Activated CD4-positive, alpha-beta T cell treated with anti-CD3 and anti-CD28 coated beads for 4 hours (primary cell): ENCODE measurements at regions not wholly inside any gene's neighbourhood (a gene's known extent, or its start where the extent isn't known, plus 50 kb on each side); places are given as distances from the start of the nearest gene placed in this dataset.
"Not testable (repeated sequence)": the region's sequence is repeated elsewhere in the genome, so short reads cannot be mapped to it uniquely, and the experiment has no call there.

Source experiments
- DNase-seq, 2 donors: peaks; one replicate each; pipeline ENCODE4 v3.0.0-alpha.2; 2020

DNA sequence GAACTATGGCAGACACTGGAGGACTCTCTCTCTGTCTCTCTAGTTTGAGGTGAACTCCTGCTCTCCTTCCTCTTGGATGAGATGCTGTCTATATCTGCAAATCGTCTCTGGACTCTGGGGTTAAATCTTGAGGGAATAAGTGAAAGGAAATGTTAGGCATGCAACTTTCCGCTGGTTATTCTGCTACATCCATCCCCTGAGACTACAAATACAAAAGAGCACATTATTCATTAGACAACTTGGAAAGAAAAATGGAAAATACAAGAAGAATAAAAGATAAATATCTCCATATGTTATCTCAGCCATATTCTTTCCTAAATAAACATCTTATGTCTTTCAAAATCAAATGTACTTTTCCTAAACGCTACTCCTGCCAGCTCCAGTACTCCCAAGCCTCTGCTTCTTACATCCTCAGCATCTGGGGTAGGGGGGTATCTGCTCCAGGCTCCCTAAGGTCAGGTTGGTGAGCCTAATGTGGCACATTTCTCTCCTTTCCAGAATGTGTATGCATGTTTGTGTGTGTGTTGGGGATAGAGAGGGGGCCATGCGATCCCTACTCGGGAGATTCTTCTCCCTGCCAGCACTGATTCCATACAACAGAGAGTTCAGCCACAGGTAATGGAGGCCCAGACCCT lies 102.9 kb upstream of the FSCB start:
- DNase-seq: no peak

DNA sequence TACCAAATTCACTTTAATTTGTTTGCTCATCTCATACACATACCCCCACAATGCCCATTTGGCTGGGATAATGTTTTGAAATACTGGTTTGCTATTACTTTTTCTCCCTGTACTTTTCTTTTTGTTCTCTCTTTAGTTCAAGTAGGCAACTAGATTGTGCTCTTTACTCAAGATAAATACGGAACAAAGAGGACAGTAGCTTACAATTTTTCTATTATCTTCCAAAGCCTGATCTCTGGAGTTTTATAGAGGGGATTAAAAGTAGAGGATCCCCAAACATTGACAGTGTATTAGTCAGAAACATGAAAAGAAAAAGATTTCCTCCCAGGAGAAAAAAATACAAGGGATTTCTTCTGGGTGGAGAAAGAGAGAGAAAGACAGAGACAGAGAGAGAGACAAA lies 102.1 kb upstream of the FSCB start:
- DNase-seq: no peak

DNA sequence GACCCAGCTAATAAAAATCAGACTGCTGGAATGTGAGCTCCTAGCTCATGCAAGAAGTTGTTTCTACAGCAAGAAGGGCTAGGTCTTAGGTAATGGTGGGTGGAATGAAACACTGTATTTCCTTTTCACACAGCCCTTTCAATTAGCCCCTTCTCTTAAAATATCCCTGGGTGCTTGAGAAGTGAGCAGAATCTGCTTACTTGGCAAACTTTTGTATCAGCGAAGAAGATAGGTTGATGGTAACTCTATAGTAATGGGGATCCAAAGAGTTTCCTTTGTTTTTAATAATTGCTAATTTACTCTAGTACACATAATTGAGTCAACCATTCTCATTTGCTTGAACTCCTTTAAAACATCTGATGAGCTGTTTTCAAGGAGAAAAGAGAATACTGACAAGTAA lies 100.6 kb upstream of the FSCB start:
- DNase-seq: no peak

DNA sequence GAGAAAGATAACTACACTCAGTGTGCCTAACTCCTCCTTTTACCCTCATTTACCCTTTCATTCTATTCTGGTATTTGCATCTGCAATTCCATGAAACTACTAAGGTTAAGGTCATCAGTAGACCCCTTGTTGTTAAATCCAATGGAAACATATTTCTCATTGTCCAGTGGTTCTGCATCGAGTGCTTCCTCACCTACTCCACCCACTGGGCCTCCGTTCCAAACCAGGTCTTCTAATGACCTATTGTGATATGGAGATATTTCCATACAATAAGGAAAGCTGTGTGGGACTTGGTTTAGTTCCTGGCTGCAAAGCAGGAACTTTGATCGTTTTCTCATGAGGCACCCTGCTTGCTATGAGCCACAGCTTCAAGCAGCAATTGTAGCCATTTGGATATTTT lies 99.5 kb upstream of the FSCB start:
- DNase-seq: no peak

DNA sequence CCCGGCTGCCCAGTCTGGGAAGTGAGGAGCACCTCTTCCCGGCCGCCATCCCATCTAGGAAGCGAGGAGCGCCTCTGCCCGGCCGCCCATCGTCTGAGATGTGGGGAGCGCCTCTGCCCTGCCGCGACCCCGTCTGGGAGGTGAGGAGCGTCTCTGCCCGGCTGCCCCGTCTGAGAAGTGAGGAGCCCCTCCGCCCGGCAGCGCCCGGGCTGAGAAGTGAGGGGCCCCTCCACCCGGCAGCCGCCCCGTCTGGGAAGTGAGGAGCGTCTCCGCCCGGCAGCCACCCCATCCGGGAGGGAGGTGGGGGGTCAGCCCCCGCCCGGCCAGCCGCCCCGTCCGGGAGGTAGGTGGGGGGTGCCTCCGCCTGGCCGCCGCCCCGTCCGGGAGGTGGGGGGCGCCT lies 94.2 kb upstream of the FSCB start:
- DNase-seq: not testable (repeated sequence)

DNA sequence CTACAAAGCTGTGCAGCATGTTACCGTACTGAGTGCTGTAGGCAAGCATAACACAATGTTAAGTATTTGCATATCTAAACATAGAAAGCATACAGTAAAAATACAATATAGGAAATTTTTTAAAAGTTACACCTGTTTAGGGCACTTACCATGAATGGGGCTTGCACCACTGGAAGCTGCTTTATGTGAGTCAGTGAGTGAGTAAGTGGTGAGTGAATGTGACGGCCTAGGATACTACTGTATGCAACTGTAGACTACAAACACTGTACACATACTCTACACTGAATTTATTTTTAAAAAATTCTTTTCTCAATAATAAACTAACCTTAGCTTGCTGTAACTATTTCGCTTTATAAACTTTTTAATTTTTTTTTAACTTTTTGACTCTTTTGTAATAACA lies 82.1 kb upstream of the FSCB start:
- DNase-seq: no peak

DNA sequence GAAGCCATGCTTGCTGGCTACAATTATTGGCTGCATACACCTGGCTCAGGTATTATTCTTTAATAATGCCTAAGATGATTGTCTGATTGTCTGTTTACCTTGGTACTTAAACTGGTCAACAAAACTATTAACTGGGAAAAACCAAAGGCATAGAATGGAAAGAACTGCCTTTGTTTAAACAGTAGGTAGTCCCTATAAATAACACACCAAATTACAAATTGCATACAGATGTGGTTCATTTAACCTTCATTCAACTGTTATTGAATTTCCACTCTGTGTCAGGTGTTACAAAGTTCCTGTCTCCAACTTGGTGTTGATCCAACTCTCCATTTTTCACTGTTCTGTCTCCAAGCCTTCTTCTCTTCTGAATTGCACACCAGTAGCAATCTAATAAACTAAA lies 79.8 kb upstream of the FSCB start:
- DNase-seq: no peak

DNA sequence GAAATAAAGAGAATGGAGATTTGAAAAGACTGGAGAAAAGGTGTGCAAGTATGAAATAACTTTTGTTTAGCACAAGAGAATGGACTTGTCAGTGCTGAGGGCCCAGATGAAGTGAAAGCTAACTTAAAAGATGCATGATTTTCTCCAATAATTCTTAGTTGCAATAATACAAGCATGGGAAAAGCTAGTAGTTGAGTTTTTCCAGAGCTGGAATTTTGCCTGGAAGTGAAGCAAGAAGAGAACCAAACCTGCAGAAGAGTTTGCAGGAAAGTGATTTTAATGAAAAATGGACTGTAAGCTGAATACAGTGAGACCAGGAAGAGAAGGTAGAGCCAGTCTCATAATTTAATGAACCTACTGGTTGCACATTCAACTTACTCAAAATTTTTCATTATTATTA lies 69.3 kb upstream of the FSCB start:
- no peak for DNase-seq

DNA sequence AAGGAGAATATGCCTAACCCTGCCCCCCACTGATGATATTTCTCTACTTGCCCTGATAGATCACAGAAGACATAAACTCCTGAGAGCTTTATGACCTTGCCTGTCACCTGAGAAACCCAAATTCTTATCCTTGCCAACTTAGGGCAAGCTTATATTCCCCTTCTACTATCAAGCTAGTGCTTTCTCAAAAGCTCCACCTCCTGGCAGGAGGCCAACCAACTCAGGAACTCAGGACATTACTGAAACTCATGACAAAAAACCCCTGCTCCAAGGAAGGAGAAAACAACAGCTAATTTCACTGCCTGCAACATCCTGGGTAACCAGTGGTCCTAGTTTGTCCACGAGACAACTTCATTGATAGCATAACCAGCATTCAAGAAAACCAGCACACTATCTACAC lies 60.9 kb upstream of the FSCB start:
- no peak for DNase-seq

DNA sequence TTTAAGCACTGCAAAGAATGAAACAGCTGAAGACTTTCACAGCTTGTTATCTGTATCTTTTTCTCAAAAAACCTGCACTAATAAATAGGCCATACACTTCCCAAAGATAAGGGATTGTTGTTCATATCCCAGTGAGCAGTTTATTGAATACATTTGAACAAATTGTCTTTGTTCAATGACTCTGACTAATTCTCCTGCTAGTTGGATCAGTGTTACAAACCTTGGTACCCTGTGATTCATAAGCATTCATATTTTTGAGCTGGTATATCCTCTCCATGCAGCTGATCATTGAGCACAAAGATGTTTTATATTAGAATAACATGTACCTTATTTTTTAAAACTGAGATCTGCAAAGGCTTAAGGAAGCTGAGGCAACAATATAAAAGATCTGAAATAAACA lies 58.9 kb upstream of the FSCB start:
- no peak for DNase-seq

DNA sequence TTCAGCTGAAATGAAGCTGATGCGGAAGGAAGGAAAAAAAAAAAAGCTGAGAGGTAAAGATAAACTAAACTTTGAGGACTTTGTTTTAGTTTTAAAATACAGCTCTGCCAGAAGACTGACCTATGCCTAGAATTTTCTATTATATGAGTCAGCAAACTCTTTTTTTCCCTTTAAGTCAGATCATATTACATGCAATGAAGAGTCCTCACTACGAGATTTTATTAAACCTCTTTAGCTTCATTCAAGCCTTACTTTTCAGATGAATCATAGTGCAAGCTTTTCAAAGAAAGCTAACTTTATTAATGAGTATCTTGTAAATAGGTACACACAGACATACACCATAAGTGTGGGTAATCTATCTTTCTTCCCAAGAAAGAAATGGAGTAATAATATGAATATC lies 57.8 kb upstream of the FSCB start:
- DNase-seq: no peak
